ENCODE measurements at regions not wholly inside any gene's neighbourhood (a gene's known extent, or its start where the extent isn't known, plus 50 kb on each side); places are given as distances from the start of the nearest gene placed in this dataset.

DNA sequence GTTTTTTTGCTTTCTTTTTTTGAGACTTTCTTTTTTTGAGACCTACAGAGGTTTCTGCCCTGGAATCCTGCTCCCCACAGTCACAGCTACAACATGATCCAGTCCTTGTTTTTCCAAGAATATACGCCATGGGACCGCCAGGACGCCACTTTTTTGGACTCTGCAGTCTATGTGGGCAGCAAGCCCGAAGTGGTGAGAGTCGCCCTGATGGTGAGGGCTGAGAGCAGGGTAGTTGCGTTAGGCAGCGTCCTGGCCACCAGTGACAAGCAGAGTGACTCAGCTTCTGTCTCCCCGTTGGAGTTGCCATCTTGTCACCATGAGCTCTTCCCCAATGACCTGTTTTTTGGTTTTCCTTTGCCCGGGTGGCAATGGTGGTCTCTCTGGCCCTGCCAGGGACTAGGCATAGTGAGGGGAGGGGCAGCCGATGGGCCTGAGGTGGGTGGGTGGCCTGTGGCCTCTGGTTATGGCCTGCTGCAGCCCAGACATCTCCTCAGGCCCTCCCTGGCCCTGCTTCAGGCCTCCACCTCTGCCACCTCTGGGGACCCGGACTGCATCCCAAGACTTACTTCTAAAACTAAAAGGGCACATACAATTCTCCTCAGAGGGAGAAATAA is 88.0 kb upstream of the MALRD1 start:
- TF ChIP-seq POLR2A (IDR thresholded peaks at IDR 0.05): no peak
- TF ChIP-seq, protein P1, sequence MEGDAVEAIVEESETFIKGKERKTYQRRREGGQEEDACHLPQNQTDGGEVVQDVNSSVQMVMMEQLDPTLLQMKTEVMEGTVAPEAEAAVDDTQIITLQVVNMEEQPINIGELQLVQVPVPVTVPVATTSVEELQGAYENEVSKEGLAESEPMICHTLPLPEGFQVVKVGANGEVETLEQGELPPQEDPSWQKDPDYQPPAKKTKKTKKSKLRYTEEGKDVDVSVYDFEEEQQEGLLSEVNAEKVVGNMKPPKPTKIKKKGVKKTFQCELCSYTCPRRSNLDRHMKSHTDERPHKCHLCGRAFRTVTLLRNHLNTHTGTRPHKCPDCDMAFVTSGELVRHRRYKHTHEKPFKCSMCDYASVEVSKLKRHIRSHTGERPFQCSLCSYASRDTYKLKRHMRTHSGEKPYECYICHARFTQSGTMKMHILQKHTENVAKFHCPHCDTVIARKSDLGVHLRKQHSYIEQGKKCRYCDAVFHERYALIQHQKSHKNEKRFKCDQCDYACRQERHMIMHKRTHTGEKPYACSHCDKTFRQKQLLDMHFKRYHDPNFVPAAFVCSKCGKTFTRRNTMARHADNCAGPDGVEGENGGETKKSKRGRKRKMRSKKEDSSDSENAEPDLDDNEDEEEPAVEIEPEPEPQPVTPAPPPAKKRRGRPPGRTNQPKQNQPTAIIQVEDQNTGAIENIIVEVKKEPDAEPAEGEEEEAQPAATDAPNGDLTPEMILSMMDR (IDR thresholded peaks at IDR 0.05): no peak

Measured in esophagus squamous epithelium (tissue), 4 donors.